WERI-Rb-1 (cell line): ENCODE measurements at regions not wholly inside any gene's neighbourhood (a gene's known extent, or its start where the extent isn't known, plus 50 kb on each side); places are given as distances from the start of the nearest gene placed in this dataset.

ENCODE experiments used
- DNase-seq: peaks from one replicate; pipeline ENCODE4 v3.0.0-alpha.2; 2020
- H3K27ac ChIP-seq: fragments of 250-450 bp; sonication (Bioruptor Pico); 2 replicates; pipeline ENCODE4 v1.5.1; 2020; ENCODE audit warnings: mild to moderate bottlenecking, moderate library complexity
- H3K27me3 ChIP-seq: fragments of 250-450 bp; sonication (Bioruptor Pico); 2 replicates; pipeline ENCODE4 v1.5.1; 2021; ENCODE audit warnings: mild to moderate bottlenecking, low read depth, moderate library complexity; ENCODE audit not compliant: insufficient read depth, severe bottlenecking
- H3K36me3 ChIP-seq: fragments of 250-450 bp; sonication (Bioruptor Pico); 2 replicates; pipeline ENCODE4 v1.5.1; 2020; ENCODE audit warnings: mild to moderate bottlenecking, moderate library complexity
- H3K4me3 ChIP-seq: 2 replicates; pipeline ENCODE4 v1.5.1; 2011; ENCODE audit warnings: low read depth, mild to moderate bottlenecking, control low read depth, low read length
- H3K9me3 ChIP-seq: fragments of 250-450 bp; sonication (Bioruptor Pico); 2 replicates; pipeline ENCODE4 v1.5.1; 2021; ENCODE audit warnings: mild to moderate bottlenecking, moderate library complexity; ENCODE audit not compliant: severe bottlenecking
- TF ChIP-seq, protein P1 (sequence below): IDR thresholded peaks from 2 replicates; pipeline ENCODE4 v1.5.1; 2011; ENCODE audit warnings: low read depth, mild to moderate bottlenecking, control low read depth, inconsistent platforms, low read length

DNA sequence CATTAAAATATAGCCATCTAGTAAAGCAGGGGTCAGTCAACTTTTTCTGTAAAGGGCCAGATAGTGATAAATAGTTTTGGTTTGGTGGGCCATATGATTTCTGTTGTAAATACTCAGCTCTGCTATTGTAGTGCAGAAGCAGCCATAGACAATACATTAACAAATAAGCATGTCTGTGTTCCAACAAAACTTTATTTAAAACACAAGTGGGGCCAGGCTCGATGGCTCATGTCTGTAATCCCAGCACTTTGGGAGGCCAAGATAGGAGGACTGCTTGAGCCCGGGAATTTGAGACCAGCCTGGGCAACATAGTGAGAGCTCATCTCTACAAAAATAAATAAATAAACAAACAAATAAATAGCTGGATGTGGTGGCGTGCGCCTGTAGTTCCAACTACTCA is 60.8 kb upstream of the TANC2 start:
- Histone ChIP-seq H3K9me3 (no peaks in the 10 kb centered on the region), H3K27ac (no peak overlapping the region), H3K4me3 (no peak overlapping the region), H3K27me3 (no peaks in the 10 kb centered on the region), H3K36me3 (no peaks in the 10 kb centered on the region)
- DNase-seq: no peak
- TF ChIP-seq, protein P1, sequence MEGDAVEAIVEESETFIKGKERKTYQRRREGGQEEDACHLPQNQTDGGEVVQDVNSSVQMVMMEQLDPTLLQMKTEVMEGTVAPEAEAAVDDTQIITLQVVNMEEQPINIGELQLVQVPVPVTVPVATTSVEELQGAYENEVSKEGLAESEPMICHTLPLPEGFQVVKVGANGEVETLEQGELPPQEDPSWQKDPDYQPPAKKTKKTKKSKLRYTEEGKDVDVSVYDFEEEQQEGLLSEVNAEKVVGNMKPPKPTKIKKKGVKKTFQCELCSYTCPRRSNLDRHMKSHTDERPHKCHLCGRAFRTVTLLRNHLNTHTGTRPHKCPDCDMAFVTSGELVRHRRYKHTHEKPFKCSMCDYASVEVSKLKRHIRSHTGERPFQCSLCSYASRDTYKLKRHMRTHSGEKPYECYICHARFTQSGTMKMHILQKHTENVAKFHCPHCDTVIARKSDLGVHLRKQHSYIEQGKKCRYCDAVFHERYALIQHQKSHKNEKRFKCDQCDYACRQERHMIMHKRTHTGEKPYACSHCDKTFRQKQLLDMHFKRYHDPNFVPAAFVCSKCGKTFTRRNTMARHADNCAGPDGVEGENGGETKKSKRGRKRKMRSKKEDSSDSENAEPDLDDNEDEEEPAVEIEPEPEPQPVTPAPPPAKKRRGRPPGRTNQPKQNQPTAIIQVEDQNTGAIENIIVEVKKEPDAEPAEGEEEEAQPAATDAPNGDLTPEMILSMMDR: no peak

GRCh38 chr17:62902531-62903220 is 63.4 kb upstream of the TANC2 start:
- TF ChIP-seq, protein P1: no peak
- H3K4me3 ChIP-seq: no peak overlapping the region
- DNase-seq: no peak
- no peaks in the 10 kb centered on the region for H3K36me3 ChIP-seq
- H3K27me3 ChIP-seq: no peaks in the 10 kb centered on the region
- no peaks in the 10 kb centered on the region for H3K9me3 ChIP-seq
- H3K27ac ChIP-seq: no peak overlapping the region

GRCh38 chr17:62901544-62901943 is 64.5 kb upstream of the TANC2 start:
- Histone ChIP-seq H3K27ac (no peak overlapping the region), H3K36me3 (no peaks in the 10 kb centered on the region), H3K9me3 (no peaks in the 10 kb centered on the region), H3K27me3 (no peaks in the 10 kb centered on the region), H3K4me3 (no peak overlapping the region)
- DNase-seq: no peak
- TF ChIP-seq, protein P1: no peak

- Histone ChIP-seq H3K36me3 (no peaks in the 10 kb centered on the region), H3K27me3 (no peaks in the 10 kb centered on the region)
- TF ChIP-seq, protein P1: no peak
These were observed 65.9 kb upstream of the TANC2 start for GRCh38 chr17:62900096-62900495.

GRCh38 chr17:62899361-62899760 is 66.7 kb upstream of the TANC2 start:
- TF ChIP-seq, protein P1: no peak

More at GRCh38 chr17:62900096-62900495, 65.9 kb upstream of the TANC2 start:
- Histone ChIP-seq H3K9me3 (no peaks in the 10 kb centered on the region), H3K4me3 (no peak overlapping the region), H3K27ac (no peak overlapping the region)
- DNase-seq: no peak

More at GRCh38 chr17:62899361-62899760, 66.7 kb upstream of the TANC2 start:
- H3K27me3 ChIP-seq: no peaks in the 10 kb centered on the region
- no peak overlapping the region for H3K4me3 ChIP-seq
- H3K36me3 ChIP-seq: no peaks in the 10 kb centered on the region
- H3K9me3 ChIP-seq: no peaks in the 10 kb centered on the region
- no peak for DNase-seq
- no peak overlapping the region for H3K27ac ChIP-seq
